IPS DF 6.9 (cell line): ENCODE measurements at regions not wholly inside any gene's neighbourhood (a gene's known extent, or its start where the extent isn't known, plus 50 kb on each side); places are given as distances from the start of the nearest gene placed in this dataset.
"Not testable (repeated sequence)": the region's sequence is repeated elsewhere in the genome, so short reads cannot be mapped to it uniquely, and the experiment has no call there.

ENCODE experiments used
- DNase-seq: peaks from one replicate; pipeline ENCODE4 v3.0.0-alpha.2; 2013; ENCODE audit warnings: low read depth, low spot score
- H3K27ac ChIP-seq: one replicate; pipeline ENCODE4 v1.5.1; 2013; ENCODE audit warnings: low read length, control low read depth
- H3K27me3 ChIP-seq: 2 replicates; pipeline ENCODE4 v1.6.1; 2013; ENCODE audit warnings: mild to moderate bottlenecking, low read length; ENCODE audit not compliant: control insufficient read depth, insufficient read depth
- H3K36me3 ChIP-seq: 2 replicates; pipeline ENCODE4 v1.6.1; 2013; ENCODE audit warnings: low read length; ENCODE audit not compliant: control insufficient read depth, insufficient read depth
- H3K4me1 ChIP-seq: 2 replicates; pipeline ENCODE4 v1.6.1; 2013; ENCODE audit warnings: low read length; ENCODE audit not compliant: control insufficient read depth, insufficient read depth
- H3K4me3 ChIP-seq: 2 replicates; pipeline ENCODE4 v1.5.1; 2013; ENCODE audit warnings: mild to moderate bottlenecking, low read length
- H3K9me3 ChIP-seq: 2 replicates; pipeline ENCODE4 v1.6.1; 2013; ENCODE audit warnings: low read length, inconsistent platforms; ENCODE audit not compliant: control insufficient read depth, insufficient read depth
- WGBS: extraction: QIAGEN DNeasy Blood & Tissue Kit; methylation state at CpG from one replicate; pipeline ENCODE4 v1.1.7; 2013; ENCODE audit warnings: mixed read lengths, missing lambda C conversion rate; ENCODE audit not compliant: insufficient read length, insufficient coverage; 5-methylcytosine and 5-hydroxymethylcytosine counted together

GRCh38 chr10:33489501-33490176 is 155.2 kb upstream of the NRP1 start:
- no peaks in the 10 kb centered on the region for H3K27me3 ChIP-seq
- peaks cover 2% of the 10 kb centered on the region; the same call in 1 of the 2 replicates for H3K4me1 ChIP-seq
- DNase-seq: no peak
- no peak overlapping the region for H3K27ac ChIP-seq
- H3K4me3 ChIP-seq: no peak overlapping the region
- no peaks in the 10 kb centered on the region for H3K9me3 ChIP-seq
- WGBS: no CpG with 5 or more reads among the region's 6 CpGs
- H3K36me3 ChIP-seq: no peaks in the 10 kb centered on the region

GRCh38 chr10:33487014-33487776 is 152.7 kb upstream of the NRP1 start:
- Histone ChIP-seq H3K4me3 (no peak overlapping the region), H3K27me3 (no peaks in the 10 kb centered on the region), H3K27ac (no peak overlapping the region), H3K36me3 (no peaks in the 10 kb centered on the region), H3K9me3 (no peaks in the 10 kb centered on the region), H3K4me1 (peaks cover 2% of the 10 kb centered on the region; the same call in 1 of the 2 replicates)
- DNase-seq: no peak
- WGBS: no CpG with 5 or more reads among the region's 4 CpGs

GRCh38 chr10:33485276-33485675 is 150.8 kb upstream of the NRP1 start:
- Histone ChIP-seq H3K27me3 (no peaks in the 10 kb centered on the region), H3K9me3 (no peaks in the 10 kb centered on the region), H3K27ac (no peak overlapping the region), H3K36me3 (no peaks in the 10 kb centered on the region; the same call in 1 of the 2 replicates), H3K4me3 (no peak overlapping the region), H3K4me1 (peaks cover 2% of the 10 kb centered on the region; the same call in 1 of the 2 replicates)
- DNase-seq: no peak
- WGBS: no CpG with 5 or more reads among the region's 3 CpGs

DNA sequence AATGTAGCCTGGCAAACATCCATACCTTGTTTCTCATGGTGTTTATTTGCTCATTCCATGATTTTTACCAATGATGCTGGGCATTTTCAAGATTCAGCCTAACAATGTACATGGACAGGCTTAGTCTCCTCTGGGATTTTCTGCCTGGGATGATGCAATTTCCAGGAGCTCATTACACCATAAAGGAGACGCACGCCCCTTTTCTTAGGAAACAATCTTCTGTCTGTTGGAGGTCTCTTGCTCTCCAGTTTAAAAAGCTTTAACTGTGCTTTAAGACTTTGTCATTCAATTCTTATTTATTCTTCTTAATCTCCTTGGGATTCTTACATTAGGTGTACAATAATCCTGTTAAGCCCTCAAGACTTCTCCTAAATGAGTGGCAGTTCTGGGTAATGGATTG is 150.3 kb upstream of the NRP1 start:
- WGBS: no CpG with 5 or more reads among the region's 2 CpGs
- Histone ChIP-seq H3K9me3 (no peaks in the 10 kb centered on the region), H3K27ac (no peak overlapping the region), H3K36me3 (no peaks in the 10 kb centered on the region; the same call in 1 of the 2 replicates), H3K4me3 (no peak overlapping the region), H3K27me3 (no peaks in the 10 kb centered on the region), H3K4me1 (peaks cover 2% of the 10 kb centered on the region; the same call in 1 of the 2 replicates)
- DNase-seq: no peak

DNA sequence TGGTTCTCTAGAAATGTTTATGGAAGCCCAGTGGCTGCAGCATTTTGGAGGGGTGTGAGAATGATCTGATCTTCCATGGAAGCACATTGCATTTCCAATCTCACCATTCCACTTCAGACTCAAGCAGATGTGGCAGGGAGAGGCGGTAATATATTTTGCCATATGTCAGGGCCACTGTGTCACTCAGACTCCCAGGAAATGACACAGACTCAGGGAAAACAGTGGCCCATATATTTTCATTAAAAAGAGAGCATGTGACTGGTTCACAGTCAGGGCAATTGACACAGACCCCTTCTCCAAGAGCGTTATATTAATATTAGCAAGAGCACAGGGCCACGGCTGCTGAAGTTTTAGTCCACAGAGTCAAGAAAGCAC is 149.3 kb upstream of the NRP1 start:
- no CpG with 5 or more reads among the region's 3 CpGs for WGBS
- Histone ChIP-seq H3K9me3 (no peaks in the 10 kb centered on the region), H3K27me3 (no peaks in the 10 kb centered on the region), H3K27ac (no peak overlapping the region), H3K4me1 (peaks cover 2% of the 10 kb centered on the region; the same call in 1 of the 2 replicates), H3K36me3 (no peaks in the 10 kb centered on the region; the same call in 1 of the 2 replicates), H3K4me3 (no peak overlapping the region)
- no peak for DNase-seq

GRCh38 chr10:33483124-33483815 is 148.8 kb upstream of the NRP1 start:
- Histone ChIP-seq H3K27ac (no peak overlapping the region), H3K36me3 (no peaks in the 10 kb centered on the region; the same call in 1 of the 2 replicates), H3K9me3 (no peaks in the 10 kb centered on the region), H3K4me3 (no peak overlapping the region), H3K27me3 (no peaks in the 10 kb centered on the region), H3K4me1 (peaks cover 2% of the 10 kb centered on the region; the same call in 1 of the 2 replicates)
- no peak for DNase-seq
- no CpG with 5 or more reads among the region's 5 CpGs for WGBS

GRCh38 chr10:33482486-33482885 is 148.0 kb upstream of the NRP1 start:
- WGBS: no CpG with 5 or more reads among the region's 5 CpGs

DNA sequence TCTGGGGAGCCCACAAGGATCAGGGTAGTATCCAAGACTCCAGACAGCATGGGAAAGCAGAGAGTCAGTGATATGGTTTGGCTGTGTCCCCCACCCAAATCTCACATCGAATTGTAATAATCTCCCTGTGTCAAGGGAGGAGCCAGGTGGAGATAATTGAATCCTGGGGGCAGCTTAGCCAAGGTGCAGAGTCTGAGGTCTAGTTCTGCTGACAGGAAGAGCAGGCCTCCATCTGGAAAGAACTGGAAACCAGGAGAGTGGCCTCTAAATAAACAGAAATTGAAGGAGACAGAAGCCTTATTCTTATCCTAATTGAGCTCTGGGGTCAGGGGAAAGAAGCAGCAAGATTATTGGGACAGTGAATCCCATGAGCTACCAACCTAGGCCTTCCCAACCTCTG is 146.7 kb upstream of the NRP1 start:
- WGBS: no CpG with 5 or more reads among the region's 1 CpG
- H3K4me1 ChIP-seq: peaks cover 2% of the 10 kb centered on the region; the same call in 1 of the 2 replicates
- no peak overlapping the region for H3K27ac ChIP-seq
- DNase-seq: no peak
- H3K27me3 ChIP-seq: no peaks in the 10 kb centered on the region
- no peaks in the 10 kb centered on the region; the same call in 1 of the 2 replicates for H3K36me3 ChIP-seq
- H3K9me3 ChIP-seq: no peaks in the 10 kb centered on the region
- no peak overlapping the region for H3K4me3 ChIP-seq

More at GRCh38 chr10:33482486-33482885, 148.0 kb upstream of the NRP1 start:
- H3K27me3 ChIP-seq: no peaks in the 10 kb centered on the region
- peaks cover 2% of the 10 kb centered on the region; the same call in 1 of the 2 replicates for H3K4me1 ChIP-seq
- no peak overlapping the region for H3K4me3 ChIP-seq
- no peak for DNase-seq
- H3K9me3 ChIP-seq: no peaks in the 10 kb centered on the region
- no peak overlapping the region for H3K27ac ChIP-seq
- no peaks in the 10 kb centered on the region; the same call in 1 of the 2 replicates for H3K36me3 ChIP-seq

DNA sequence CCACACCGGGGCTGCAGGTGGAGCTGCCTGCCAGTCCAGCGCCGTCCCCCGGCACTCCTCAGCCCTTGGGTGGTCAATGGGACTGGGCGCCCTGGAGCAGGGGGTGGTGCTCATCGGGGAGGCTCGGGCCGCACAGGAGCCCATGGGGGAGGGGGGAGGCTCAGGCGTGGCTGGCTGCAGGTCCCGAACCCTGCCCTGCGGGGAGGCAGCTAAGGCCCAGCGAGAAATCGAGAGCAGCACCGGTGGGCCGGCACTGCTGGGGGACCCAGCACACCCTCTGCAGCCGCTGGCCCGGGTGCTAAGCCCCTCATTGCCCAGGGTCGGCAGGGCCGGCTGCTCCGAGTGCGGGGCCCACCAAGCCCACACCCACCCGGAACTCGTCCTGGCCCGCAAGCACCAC is 145.9 kb upstream of the NRP1 start:
- not testable (repeated sequence) for DNase-seq, H3K27me3 ChIP-seq, H3K36me3 ChIP-seq, H3K9me3 ChIP-seq, H3K27ac ChIP-seq, H3K4me1 ChIP-seq, H3K4me3 ChIP-seq
- no CpG with 5 or more reads among the region's 24 CpGs for WGBS

DNA sequence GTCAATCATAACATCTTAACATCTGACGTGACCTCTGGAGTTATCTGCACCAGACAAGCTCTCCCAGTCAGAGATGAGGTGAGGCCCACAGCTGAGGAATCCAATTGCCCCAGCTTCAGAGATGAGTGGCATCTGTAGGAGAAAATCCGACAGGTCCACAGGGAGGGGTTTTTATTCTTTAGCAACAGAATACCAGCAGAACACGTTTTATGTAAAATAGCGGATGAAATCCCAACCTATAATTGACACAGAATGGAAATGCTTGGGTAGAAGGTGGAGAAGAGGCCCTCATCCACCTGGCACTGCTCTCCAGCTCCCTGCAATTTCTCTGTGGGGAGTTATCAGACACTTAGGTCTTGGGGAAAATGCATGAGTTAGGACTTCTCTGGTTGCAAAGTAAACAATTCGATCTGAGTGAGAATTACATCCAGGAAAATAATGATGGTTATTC is 144.2 kb upstream of the NRP1 start:
- H3K27ac ChIP-seq: no peak overlapping the region
- H3K9me3 ChIP-seq: no peaks in the 10 kb centered on the region
- no CpG with 5 or more reads among the region's 5 CpGs for WGBS
- no peaks in the 10 kb centered on the region for H3K27me3 ChIP-seq
- H3K4me1 ChIP-seq: no peaks in the 10 kb centered on the region
- DNase-seq: no peak
- no peak overlapping the region for H3K4me3 ChIP-seq
- no peaks in the 10 kb centered on the region; the same call in 1 of the 2 replicates for H3K36me3 ChIP-seq
